Peyer's patch (tissue), 4 donors: ENCODE measurements at regions not wholly inside any gene's neighbourhood (a gene's known extent, or its start where the extent isn't known, plus 50 kb on each side); places are given as distances from the start of the nearest gene placed in this dataset.
A peak's percentile ranks its signal among the peaks of the same experiment; 100 is the strongest.

Experiments used
- DNase-seq, 3 donors: peaks; one replicate each; pipeline ENCODE4 v3.0.0-alpha.2; 2017 to 2019
- H3K27ac ChIP-seq, 4 donors: fragments of 200-600 bp; sonication (generic); one replicate each; pipeline ENCODE4 v1.5.1; 2016 to 2019
- H3K27me3 ChIP-seq, 2 donors: fragments of 200-600 bp; sonication (generic); one replicate each; pipeline ENCODE4 v1.5.1; 2019
- H3K36me3 ChIP-seq, 3 donors: fragments of 200-600 bp; sonication (generic); one replicate each; pipeline ENCODE4 v1.5.1; 2016 to 2019
- H3K4me1 ChIP-seq, 4 donors: fragments of 200-600 bp; sonication (generic); one replicate each; pipeline ENCODE4 v1.5.1; 2016 to 2019
- H3K4me3 ChIP-seq, 4 donors: fragments of 200-600 bp; sonication (generic); 1 replicate in 3 of 4; 2 replicates in 1 of 4; pipeline ENCODE4 v1.5.1; 2016 to 2019; ENCODE audit warnings: mild to moderate bottlenecking in 1 of 4
- H3K9me3 ChIP-seq, 4 donors: fragments of 200-600 bp; sonication (generic); one replicate each; pipeline ENCODE4 v1.5.1; 2016 to 2019; ENCODE audit warnings: mild to moderate bottlenecking in 1 of 4
- CTCF ChIP-seq, 6 experiments: fragments of 450-650 bp in 4 of 6; fragments of 200-600 bp in 2 of 6; sonication (generic) in 1 of 6; IDR thresholded peaks; one replicate each; pipeline ENCODE4 v1.5.1; 2017 to 2019; ENCODE audit warnings: antibody characterized with exemption in 6 of 6, mild to moderate bottlenecking in 3 of 6, moderate library complexity in 1 of 6
- POLR2A ChIP-seq, 2 donors: fragments of 450-650 bp; IDR thresholded peaks; one replicate each; pipeline ENCODE4 v1.5.1; 2017; ENCODE audit warnings: antibody characterized with exemption in 2 of 2, mild to moderate bottlenecking in 2 of 2, moderate library complexity in 2 of 2

- H3K27me3 ChIP-seq: no peaks in the 10 kb centered on the region
- no peak for DNase-seq
- no peak overlapping the region for H3K27ac ChIP-seq
- no peaks in the 10 kb centered on the region for H3K9me3 ChIP-seq
- peaks cover 0 to 10% (median 0%) of the 10 kb centered on the region in 4 donors for H3K4me1 ChIP-seq
- TF ChIP-seq POLR2A (IDR thresholded peaks at IDR 0.05) (no peak), CTCF (IDR thresholded peaks at IDR 0.05) (no peak)
- no peak overlapping the region for H3K4me3 ChIP-seq
- no peaks in the 10 kb centered on the region for H3K36me3 ChIP-seq
These were observed 180.0 kb upstream of the RGS6 start for GRCh38 chr14:71752111-71752738.

GRCh38 chr14:71753126-71753830 lies 179.0 kb upstream of the RGS6 start:
- no peaks in the 10 kb centered on the region for H3K9me3 ChIP-seq
- no peak for TF ChIP-seq POLR2A (IDR thresholded peaks at IDR 0.05)
- TF ChIP-seq CTCF (IDR thresholded peaks at IDR 0.05): peak; percentile 46 to 91 (median 88)
- peaks cover 0 to 10% (median 0%) of the 10 kb centered on the region in 4 donors for H3K4me1 ChIP-seq
- no peaks in the 10 kb centered on the region for H3K27me3 ChIP-seq
- H3K27ac ChIP-seq: no peak overlapping the region
- H3K4me3 ChIP-seq: peak overlapping the region in 1 of 4 donors; percentile 40
- peak; percentile 60 to 90 (median 84) for DNase-seq
- no peaks in the 10 kb centered on the region for H3K36me3 ChIP-seq

- Histone ChIP-seq H3K4me3 (no peak overlapping the region), H3K4me1 (peaks cover 0 to 10% (median 0%) of the 10 kb centered on the region in 4 donors), H3K36me3 (no peaks in the 10 kb centered on the region), H3K9me3 (no peaks in the 10 kb centered on the region), H3K27me3 (no peaks in the 10 kb centered on the region), H3K27ac (no peak overlapping the region)
- TF ChIP-seq POLR2A (IDR thresholded peaks at IDR 0.05) (no peak), CTCF (IDR thresholded peaks at IDR 0.05) (no peak)
- no peak for DNase-seq
These were observed 178.3 kb upstream of the RGS6 start for GRCh38 chr14:71753976-71754375.

GRCh38 chr14:71754422-71755095 lies 177.7 kb upstream of the RGS6 start:
- TF ChIP-seq POLR2A (IDR thresholded peaks at IDR 0.05) (no peak), CTCF (IDR thresholded peaks at IDR 0.05) (no peak)
- no peak for DNase-seq

GRCh38 chr14:71758229-71758951 lies 173.8 kb upstream of the RGS6 start:
- Histone ChIP-seq H3K27ac (no peak overlapping the region), H3K36me3 (no peaks in the 10 kb centered on the region), H3K27me3 (no peaks in the 10 kb centered on the region), H3K9me3 (no peaks in the 10 kb centered on the region), H3K4me3 (no peak overlapping the region), H3K4me1 (peaks cover 0 to 1% (median 0%) of the 10 kb centered on the region in 4 donors)
- no peak for TF ChIP-seq POLR2A (IDR thresholded peaks at IDR 0.05)
- no peak for TF ChIP-seq CTCF (IDR thresholded peaks at IDR 0.05)
- DNase-seq: no peak

More at GRCh38 chr14:71754422-71755095, 177.7 kb upstream of the RGS6 start:
- H3K9me3 ChIP-seq: no peaks in the 10 kb centered on the region
- no peak overlapping the region for H3K4me3 ChIP-seq
- H3K27ac ChIP-seq: no peak overlapping the region
- H3K27me3 ChIP-seq: no peaks in the 10 kb centered on the region
- H3K36me3 ChIP-seq: no peaks in the 10 kb centered on the region
- H3K4me1 ChIP-seq: peaks cover 0 to 10% (median 0%) of the 10 kb centered on the region in 4 donors
